ENCODE measurements at regions not wholly inside any gene's neighbourhood (a gene's known extent, or its start where the extent isn't known, plus 50 kb on each side); places are given as distances from the start of the nearest gene placed in this dataset.

- H3K27ac ChIP-seq (ENCODE audit: insufficient read depth, low read length): no peak overlapping the region
- POLR2A ChIA-PET (ENCODE audit: unreplicated experiment): no interaction called here
- no TSS peak for BruUV-seq (replicated peaks)
- H4K20me1 ChIP-seq (ENCODE audit: insufficient read depth, low read length): no peaks in the 10 kb centered on the region
- H3K56ac ChIP-seq (ENCODE audit: extremely low read depth, insufficient read depth, low read length): no peak overlapping the region
- no peaks in the 10 kb centered on the region for H3K27me3 ChIP-seq (ENCODE audit: control insufficient read depth, insufficient read depth, low read length)
- ATAC-seq (ENCODE audit: low read depth): no peak
- no peak for DNase-seq
- no peak overlapping the region for H3K14ac ChIP-seq (replicated peaks; ENCODE audit: low read depth, low read length)
- no peak overlapping the region for H2AFZ ChIP-seq (replicated peaks; ENCODE audit: low read length, poor library complexity)
- H3K9ac ChIP-seq (ENCODE audit: low read depth, low read length): no peak overlapping the region
- H3K4me2 ChIP-seq (ENCODE audit: low read depth, low read length): no peak overlapping the region
- H4K5ac ChIP-seq (ENCODE audit: low read depth, low read length): no peak overlapping the region
- no peak overlapping the region for H2BK120ac ChIP-seq (ENCODE audit: low read depth, low read length)
- H3K36me3 ChIP-seq (ENCODE audit: control insufficient read depth, insufficient read depth, low read length): no peaks in the 10 kb centered on the region
- no peaks in the 10 kb centered on the region for H3K9me1 ChIP-seq (ENCODE audit: insufficient read depth, low read length)
- H4K91ac ChIP-seq (ENCODE audit: insufficient read depth, low read depth, low read length): no peak overlapping the region
- no peak overlapping the region for H3K4ac ChIP-seq (ENCODE audit: low read depth, low read length)
- dilution Hi-C loops (cut with HindIII; ENCODE audit: low sequenced_read_pairs, unreplicated experiment) (no loop called here), in situ Hi-C loops (cut with MboI; ENCODE audit: low sequenced_read_pairs) (no loop called here), intact Hi-C loops (cut with micrococcal nuclease) (no loop called here)
- no peak overlapping the region for H3K18ac ChIP-seq (ENCODE audit: low read depth, low read length)
- no peak overlapping the region for H2BK20ac ChIP-seq (ENCODE audit: low read depth, low read length)
- no peaks in the 10 kb centered on the region for H3K9me3 ChIP-seq (ENCODE audit: control insufficient read depth, insufficient read depth, low read length)
- H3K79me1 ChIP-seq (ENCODE audit: low read depth in 1 of 2, low read length in 2 of 2): no peaks in the 10 kb centered on the region
- H3K23ac ChIP-seq (ENCODE audit: low read depth, low read length): no peak overlapping the region
- no peak overlapping the region for H2AK5ac ChIP-seq (ENCODE audit: low read depth, low read length)
- no peak overlapping the region for H3K4me3 ChIP-seq (ENCODE audit: insufficient read depth, low read depth, low read length)
- no peak overlapping the region for H2AK9ac ChIP-seq (replicated peaks; ENCODE audit: low read depth, low read length, poor library complexity)
- H4K8ac ChIP-seq (ENCODE audit: low read depth in 2 of 2, low read length in 2 of 2): no peak overlapping the region
- no peak overlapping the region for H2BK5ac ChIP-seq (ENCODE audit: low read depth, low read length, poor library complexity, severe bottlenecking)
- CTCF ChIA-PET: no interaction called here
- no peaks in the 10 kb centered on the region for H3K4me1 ChIP-seq (ENCODE audit: control insufficient read depth, insufficient read depth, low read length)
- TF ChIP-seq USF2 (IDR thresholded peaks at IDR 0.05; ENCODE audit: low read depth, low read length): no peak
- no peak for TF ChIP-seq POLR2A (IDR thresholded peaks at IDR 0.05; ENCODE audit: low read depth, low read length)
- TF ChIP-seq BHLHE40 (IDR thresholded peaks at IDR 0.05; ENCODE audit: low read depth, low read length): no peak
- no peak for TF ChIP-seq RAD21 (IDR thresholded peaks at IDR 0.05; ENCODE audit: low read length)
- TF ChIP-seq CTCF (conservative IDR thresholded peaks at IDR 0.05; ENCODE audit: low read depth, low read length): no peak
- no peak for TF ChIP-seq MXI1 (IDR thresholded peaks at IDR 0.05; ENCODE audit: borderline replicate concordance, low read depth, low read length)
- TF ChIP-seq NFE2L2 (IDR thresholded peaks at IDR 0.05; ENCODE audit: low read depth, low read length): no peak
- no peak for TF ChIP-seq RFX5 (IDR thresholded peaks at IDR 0.05; ENCODE audit: low read depth, low read length)
- no peak for TF ChIP-seq SMC3 (IDR thresholded peaks at IDR 0.05; ENCODE audit: low read depth, low read length)
- no peak overlapping the region for H2BK15ac ChIP-seq (ENCODE audit: low read depth, low read length)
- 94% methylated on average over 2 of the region's 2 CpGs; no CpG with 5 or more reads in 1 of the 2 experiments for WGBS, 2 experiments (ENCODE audit: extremely low coverage in 2 of 2, insufficient read length in 1 of 2)
These were observed 457.2 kb upstream of the PBX1 start for GRCh38 chr1:164101802-164102201.

Measured in IMR-90 (cell line).